Activated naive CD8-positive, alpha-beta T cell treated with anti-CD3 and anti-CD28 coated beads, Interleukin-2, amount 50 U/mL, for 24 hours (primary cell): ENCODE measurements at regions not wholly inside any gene's neighbourhood (a gene's known extent, or its start where the extent isn't known, plus 50 kb on each side); places are given as distances from the start of the nearest gene placed in this dataset.
A peak's percentile ranks its signal among the peaks of the same experiment; 100 is the strongest.

Experiments
- ATAC-seq: fragments of 150-1000 bp; cut with Tn5 transposase; one replicate; pipeline ENCODE4 v1.10.0; 2021
- DNase-seq: peaks from one replicate; pipeline ENCODE4 v3.0.0; 2021
- H3K27ac Mint-ChIP-seq: one replicate; pipeline ENCODE4 v1.8.0; 2021; ENCODE audit warnings: mild to moderate bottlenecking, mixed read lengths
- H3K27me3 Mint-ChIP-seq: one replicate; pipeline ENCODE4 v1.8.0; 2021; ENCODE audit warnings: mixed read lengths
- H3K36me3 Mint-ChIP-seq: one replicate; pipeline ENCODE4 v1.8.0; 2021; ENCODE audit warnings: low read depth, mixed read lengths
- H3K4me1 Mint-ChIP-seq: one replicate; pipeline ENCODE4 v1.8.0; 2021; ENCODE audit warnings: mixed read lengths
- H3K4me3 Mint-ChIP-seq: one replicate; pipeline ENCODE4 v1.8.0; 2021; ENCODE audit warnings: mild to moderate bottlenecking, moderate library complexity, mixed read lengths
- H3K9me3 Mint-ChIP-seq: one replicate; pipeline ENCODE4 v1.8.0; 2021; ENCODE audit warnings: mixed read lengths

DNA sequence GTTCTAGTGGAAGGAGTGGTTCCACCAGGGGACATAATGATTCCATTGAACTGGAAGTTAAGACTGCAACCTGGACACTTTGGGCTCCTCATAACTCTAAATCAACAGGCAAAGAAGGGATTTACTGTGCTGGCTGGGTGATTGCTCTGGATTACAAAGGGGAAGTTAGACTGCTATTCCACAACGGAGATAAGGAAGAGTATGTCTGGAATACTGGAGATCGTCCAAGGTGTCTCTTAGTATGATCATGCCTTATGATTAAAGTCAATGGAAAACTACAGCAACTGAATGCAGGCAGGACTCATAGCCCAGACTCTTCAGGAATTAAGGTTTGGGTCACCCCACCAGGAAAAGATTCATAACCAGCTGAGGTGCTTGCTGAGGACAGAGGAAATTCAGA, 310.6 kb upstream of the MGMT start:
- Mint-ChIP-seq H3K27me3 (peaks cover 7% of the 10 kb centered on the region), H3K36me3 (peaks cover 2% of the 10 kb centered on the region), H3K4me1 (peaks cover 5% of the 10 kb centered on the region), H3K27ac (no peak overlapping the region), H3K4me3 (no peak overlapping the region), H3K9me3 (peaks cover 10% of the 10 kb centered on the region)
- ATAC-seq, result no peak
- DNase-seq, result no peak

- Mint-ChIP-seq H3K36me3 (peaks cover 2% of the 10 kb centered on the region), H3K4me1 (peaks cover 6% of the 10 kb centered on the region), H3K27ac (no peak overlapping the region), H3K9me3 (peaks cover 10% of the 10 kb centered on the region), H3K4me3 (no peak overlapping the region), H3K27me3 (peaks cover 8% of the 10 kb centered on the region)
- ATAC-seq (no peak), DNase-seq (no peak)
Observed at GRCh38 chr10:129157185-129157584, 309.9 kb upstream of the MGMT start.

- Mint-ChIP-seq H3K4me1 (peaks cover 6% of the 10 kb centered on the region), H3K36me3 (peaks cover 2% of the 10 kb centered on the region), H3K27me3 (peaks cover 10% of the 10 kb centered on the region), H3K9me3 (peaks cover 4% of the 10 kb centered on the region), H3K27ac (no peak overlapping the region), H3K4me3 (no peak overlapping the region)
- ATAC-seq (peak; percentile 65), DNase-seq (peak; percentile 12)
Observed at GRCh38 chr10:129161150-129161549, 305.9 kb upstream of the MGMT start.

GRCh38 chr10:129163531-129163930, 303.5 kb upstream of the MGMT start:
- Mint-ChIP-seq H3K27me3 (peaks cover 10% of the 10 kb centered on the region), H3K4me1 (peaks cover 6% of the 10 kb centered on the region), H3K27ac (no peak overlapping the region), H3K4me3 (no peak overlapping the region), H3K9me3 (no peaks in the 10 kb centered on the region), H3K36me3 (peaks cover 2% of the 10 kb centered on the region)
- ATAC-seq, result no peak
- DNase-seq, result no peak

GRCh38 chr10:129165076-129165720, 301.8 kb upstream of the MGMT start:
- H3K36me3 Mint-ChIP-seq, result no peaks in the 10 kb centered on the region
- peaks cover 6% of the 10 kb centered on the region for H3K4me1 Mint-ChIP-seq
- peaks cover 3% of the 10 kb centered on the region for H3K27me3 Mint-ChIP-seq
- DNase-seq, result no peak
- no peaks in the 10 kb centered on the region for H3K9me3 Mint-ChIP-seq
- no peak overlapping the region for H3K27ac Mint-ChIP-seq
- no peak for ATAC-seq
- H3K4me3 Mint-ChIP-seq, result no peak overlapping the region

GRCh38 chr10:129165770-129166169, 301.3 kb upstream of the MGMT start:
- no peak for DNase-seq
- H3K27ac Mint-ChIP-seq, result no peak overlapping the region
- H3K4me3 Mint-ChIP-seq, result no peak overlapping the region
- no peaks in the 10 kb centered on the region for H3K9me3 Mint-ChIP-seq
- H3K36me3 Mint-ChIP-seq, result no peaks in the 10 kb centered on the region
- H3K27me3 Mint-ChIP-seq, result peaks cover 3% of the 10 kb centered on the region
- ATAC-seq, result no peak
- H3K4me1 Mint-ChIP-seq, result peaks cover 5% of the 10 kb centered on the region

GRCh38 chr10:129168660-129169059, 298.4 kb upstream of the MGMT start:
- Mint-ChIP-seq H3K27ac (no peak overlapping the region), H3K9me3 (no peaks in the 10 kb centered on the region), H3K27me3 (peaks cover 1% of the 10 kb centered on the region), H3K4me1 (no peaks in the 10 kb centered on the region), H3K4me3 (no peak overlapping the region), H3K36me3 (no peaks in the 10 kb centered on the region)
- ATAC-seq (no peak), DNase-seq (no peak)

GRCh38 chr10:129169115-129169514, 297.9 kb upstream of the MGMT start:
- Mint-ChIP-seq H3K27ac (no peak overlapping the region), H3K4me1 (no peaks in the 10 kb centered on the region), H3K9me3 (no peaks in the 10 kb centered on the region), H3K27me3 (peaks cover 1% of the 10 kb centered on the region), H3K36me3 (no peaks in the 10 kb centered on the region), H3K4me3 (no peak overlapping the region)
- DNase-seq (no peak), ATAC-seq (no peak)

GRCh38 chr10:129170812-129171211, 296.2 kb upstream of the MGMT start:
- Mint-ChIP-seq H3K4me3 (no peak overlapping the region), H3K27ac (no peak overlapping the region), H3K9me3 (no peaks in the 10 kb centered on the region), H3K36me3 (no peaks in the 10 kb centered on the region), H3K4me1 (no peaks in the 10 kb centered on the region), H3K27me3 (peaks cover 1% of the 10 kb centered on the region)
- DNase-seq (no peak), ATAC-seq (no peak)

DNA sequence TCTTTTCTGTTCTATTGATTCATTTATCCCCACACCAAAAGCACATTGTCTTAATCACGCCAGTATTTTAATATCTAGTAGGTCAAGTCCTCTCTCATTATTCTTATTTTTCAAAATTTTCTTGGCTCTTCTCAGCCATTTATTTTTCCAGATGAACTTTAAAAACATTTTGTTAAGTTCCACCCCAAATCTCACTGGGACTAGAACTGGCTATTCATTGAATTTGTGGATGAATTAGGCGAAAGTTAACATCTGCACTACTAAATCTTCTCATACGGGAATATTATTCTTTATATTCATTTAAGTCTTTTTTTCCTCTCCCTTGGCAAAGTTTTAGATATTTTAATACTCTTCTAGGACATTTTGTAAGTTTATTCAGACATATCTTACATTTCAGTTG, 295.2 kb upstream of the MGMT start:
- DNase-seq (no peak), ATAC-seq (no peak)
- H3K36me3 Mint-ChIP-seq, result no peaks in the 10 kb centered on the region
- no peak overlapping the region for H3K4me3 Mint-ChIP-seq
- H3K27me3 Mint-ChIP-seq, result no peaks in the 10 kb centered on the region
- H3K9me3 Mint-ChIP-seq, result no peaks in the 10 kb centered on the region
- no peak overlapping the region for H3K27ac Mint-ChIP-seq
- no peaks in the 10 kb centered on the region for H3K4me1 Mint-ChIP-seq

- no peaks in the 10 kb centered on the region for H3K9me3 Mint-ChIP-seq
- no peak for DNase-seq
- H3K27ac Mint-ChIP-seq, result no peak overlapping the region
- no peaks in the 10 kb centered on the region for H3K36me3 Mint-ChIP-seq
- no peak overlapping the region for H3K4me3 Mint-ChIP-seq
- no peak for ATAC-seq
- H3K27me3 Mint-ChIP-seq, result no peaks in the 10 kb centered on the region
- no peaks in the 10 kb centered on the region for H3K4me1 Mint-ChIP-seq
Observed at GRCh38 chr10:129174232-129175014, 292.6 kb upstream of the MGMT start.

GRCh38 chr10:129179245-129179971, 287.6 kb upstream of the MGMT start:
- H3K27ac Mint-ChIP-seq, result no peak overlapping the region
- no peaks in the 10 kb centered on the region for H3K27me3 Mint-ChIP-seq
- no peaks in the 10 kb centered on the region for H3K9me3 Mint-ChIP-seq
- no peaks in the 10 kb centered on the region for H3K4me1 Mint-ChIP-seq
- ATAC-seq, result no peak
- no peaks in the 10 kb centered on the region for H3K36me3 Mint-ChIP-seq
- DNase-seq, result no peak
- no peak overlapping the region for H3K4me3 Mint-ChIP-seq

- no peak overlapping the region for H3K27ac Mint-ChIP-seq
- H3K4me3 Mint-ChIP-seq, result no peak overlapping the region
- DNase-seq (no peak), ATAC-seq (no peak)
- no peaks in the 10 kb centered on the region for H3K4me1 Mint-ChIP-seq
- no peaks in the 10 kb centered on the region for H3K36me3 Mint-ChIP-seq
- no peaks in the 10 kb centered on the region for H3K27me3 Mint-ChIP-seq
- no peaks in the 10 kb centered on the region for H3K9me3 Mint-ChIP-seq
Observed at GRCh38 chr10:129179972-129180678, 286.9 kb upstream of the MGMT start.

- Mint-ChIP-seq H3K27me3 (no peaks in the 10 kb centered on the region), H3K36me3 (no peaks in the 10 kb centered on the region), H3K4me3 (no peak overlapping the region), H3K4me1 (no peaks in the 10 kb centered on the region), H3K9me3 (peaks cover 17% of the 10 kb centered on the region), H3K27ac (no peak overlapping the region)
- ATAC-seq (no peak), DNase-seq (no peak)
Observed at GRCh38 chr10:129184196-129184595, 282.8 kb upstream of the MGMT start.
